Eye (tissue), 1 donor: ENCODE measurements at regions not wholly inside any gene's neighbourhood (a gene's known extent, or its start where the extent isn't known, plus 50 kb on each side); places are given as distances from the start of the nearest gene placed in this dataset.
"Not testable (repeated sequence)": the region's sequence is repeated elsewhere in the genome, so short reads cannot be mapped to it uniquely, and the experiment has no call there.

Experiments
- DNase-seq: peaks from one replicate; pipeline ENCODE4 v3.0.0-alpha.2; 2015

DNA sequence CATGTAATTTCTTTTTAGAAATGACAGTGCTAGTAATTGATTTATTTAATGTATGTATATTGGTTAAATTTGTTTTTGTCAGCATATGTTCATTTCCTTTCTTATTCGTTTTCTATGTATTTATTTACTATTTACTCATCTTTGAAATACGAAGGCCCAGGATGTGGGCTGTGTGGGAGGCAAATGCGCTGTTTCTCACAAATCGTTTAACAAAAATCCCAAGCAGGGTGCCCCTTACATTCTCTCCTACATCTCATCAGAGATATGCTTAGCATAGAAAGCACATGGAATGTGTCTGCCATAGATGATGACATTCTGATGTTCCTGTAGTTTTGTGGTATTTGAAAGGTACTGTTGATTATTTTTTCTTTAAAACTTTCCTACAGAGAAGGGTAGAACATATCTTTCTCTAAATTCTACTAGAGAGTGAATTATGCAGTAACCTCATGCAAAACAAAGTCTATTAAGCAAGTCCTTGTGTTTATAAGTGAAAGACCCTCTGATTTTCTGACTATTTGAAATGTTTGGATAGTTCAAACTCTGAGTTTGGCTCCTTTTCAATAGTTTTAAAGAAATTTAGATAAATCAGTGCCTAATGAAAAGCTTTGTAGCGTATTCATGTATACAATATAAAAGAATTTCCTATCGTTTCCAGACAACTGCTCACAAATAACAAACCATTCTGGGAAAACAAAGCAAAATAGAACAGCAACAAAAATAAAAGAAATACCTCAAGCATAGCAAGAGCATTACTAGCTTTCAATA is 111.1 kb upstream of the VGLL3 start:
- DNase-seq: no peak

DNA sequence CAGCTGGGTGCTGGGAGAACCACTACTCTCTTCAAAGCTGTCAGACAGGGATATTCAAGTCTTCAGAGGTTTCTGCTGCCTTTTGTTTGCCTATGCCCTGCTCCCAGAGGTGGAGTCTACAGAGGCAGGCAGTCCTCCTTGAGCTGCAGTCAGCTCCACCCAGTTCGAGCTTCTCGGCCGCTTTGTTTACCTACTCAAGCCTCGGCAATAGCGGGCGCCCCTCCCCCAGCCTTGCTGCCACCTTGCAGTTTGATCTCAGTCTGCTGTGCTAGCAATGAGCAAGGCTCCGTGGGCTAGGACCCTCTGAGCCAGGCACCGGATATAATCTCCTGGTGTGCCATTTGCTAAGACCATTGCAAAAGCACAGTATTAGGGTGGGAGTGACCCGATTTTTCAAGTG is 106.8 kb upstream of the VGLL3 start:
- not testable (repeated sequence) for DNase-seq

DNA sequence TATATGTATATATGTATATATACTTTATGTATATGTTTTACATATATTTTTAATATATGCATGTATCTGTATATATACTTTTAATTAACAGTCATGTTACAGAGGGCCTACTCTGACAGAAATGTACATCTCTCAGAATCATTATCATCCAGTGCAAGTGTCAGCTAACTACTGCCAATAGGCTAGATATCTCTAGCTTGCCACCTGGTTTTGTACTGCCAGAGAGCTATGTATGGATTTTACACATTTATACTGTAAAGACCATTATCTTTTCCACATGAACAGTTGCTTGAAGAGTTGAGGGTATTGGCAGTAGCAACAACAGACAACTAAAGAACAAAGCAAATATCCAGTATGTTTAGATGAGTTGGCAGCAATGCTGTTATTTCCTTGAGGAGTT is 99.7 kb upstream of the VGLL3 start:
- DNase-seq: peak; percentile 38

DNA sequence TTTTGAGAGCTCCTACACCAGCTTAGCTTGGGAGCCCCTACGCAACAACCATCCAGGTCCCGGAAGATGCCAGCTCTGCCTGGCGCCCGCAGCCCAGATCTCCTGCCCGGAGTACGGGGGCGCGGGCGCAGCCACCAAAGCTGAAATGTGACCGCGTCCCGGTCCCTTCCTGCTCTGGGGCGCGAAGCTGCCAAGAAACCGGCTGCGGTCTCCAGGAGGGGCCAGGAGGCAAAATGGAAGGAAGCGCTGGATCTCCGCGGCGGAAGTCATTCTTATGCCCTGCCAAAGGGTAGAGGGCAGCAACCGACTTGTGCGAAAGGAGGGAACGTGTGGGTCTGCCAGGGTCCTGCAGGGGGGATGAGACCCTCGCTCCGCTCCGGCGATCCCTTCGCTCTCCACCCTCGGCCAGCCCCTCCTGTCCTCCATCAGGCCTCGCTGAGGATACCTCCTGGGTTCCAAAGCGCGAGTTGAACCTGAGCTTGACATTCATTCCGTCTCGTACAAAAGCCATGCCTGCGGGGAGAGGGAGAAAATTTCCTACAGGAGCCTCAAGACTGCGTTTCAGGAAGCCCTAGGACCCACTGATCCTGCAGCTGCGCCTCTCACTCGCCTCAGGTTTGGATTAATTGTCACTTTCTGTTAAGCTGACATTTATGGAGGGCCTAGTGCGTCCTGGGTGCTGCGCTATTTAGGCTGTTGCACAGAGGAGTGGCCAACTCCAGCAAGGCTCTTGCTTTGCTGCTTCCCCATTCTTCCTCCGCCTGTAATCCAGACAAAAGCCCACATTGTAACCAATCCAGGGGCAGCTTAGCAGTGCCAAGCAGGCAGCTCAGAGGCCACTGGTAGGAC is 98.3 kb upstream of the VGLL3 start:
- peak; percentile 89 for DNase-seq

DNA sequence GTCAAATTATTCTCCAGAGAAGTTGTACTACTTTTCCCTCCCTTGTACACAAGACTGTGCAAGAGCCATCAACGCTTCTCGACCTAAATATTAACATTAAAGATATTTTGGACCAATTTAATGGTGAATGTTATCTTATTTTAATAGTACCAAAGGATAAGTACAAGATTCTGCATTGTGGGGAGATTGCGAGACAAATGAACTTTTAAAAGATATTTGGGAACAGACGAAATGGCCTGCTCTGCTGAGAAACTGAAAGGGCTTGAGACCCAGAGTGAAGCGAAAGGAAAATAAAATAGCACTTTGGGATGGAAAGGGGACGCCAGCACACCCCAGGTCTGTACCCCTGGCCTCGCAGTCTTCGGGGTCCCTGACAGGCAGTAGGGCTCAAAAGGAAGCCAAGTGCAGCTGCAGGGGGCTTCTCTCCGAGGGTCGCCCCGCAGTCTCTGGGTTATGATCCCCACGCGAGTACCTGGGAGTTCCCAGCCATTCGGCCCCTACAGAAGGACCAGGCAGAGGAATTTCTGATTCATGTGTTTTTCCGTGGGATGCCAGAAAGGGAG is 97.6 kb upstream of the VGLL3 start:
- DNase-seq: no peak

DNA sequence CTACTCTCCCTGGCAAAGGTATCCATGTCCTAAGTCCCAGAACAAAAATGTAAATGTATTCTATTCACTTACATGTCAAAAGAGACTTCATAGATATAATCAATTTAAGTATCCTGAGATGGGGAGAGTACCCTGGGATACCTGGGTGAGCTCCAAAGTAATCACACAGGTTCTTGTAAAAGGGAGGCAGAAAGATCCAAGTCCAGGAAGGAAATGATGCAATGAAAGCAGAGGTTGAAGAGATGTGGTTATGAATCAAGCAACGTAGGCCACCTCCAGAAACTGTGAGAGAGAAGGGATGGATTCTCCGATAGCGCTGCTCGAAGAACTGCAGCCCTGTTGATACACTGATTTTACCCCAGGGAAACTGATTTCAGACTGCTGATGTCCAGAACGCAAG is 93.9 kb upstream of the VGLL3 start:
- DNase-seq: no peak

DNA sequence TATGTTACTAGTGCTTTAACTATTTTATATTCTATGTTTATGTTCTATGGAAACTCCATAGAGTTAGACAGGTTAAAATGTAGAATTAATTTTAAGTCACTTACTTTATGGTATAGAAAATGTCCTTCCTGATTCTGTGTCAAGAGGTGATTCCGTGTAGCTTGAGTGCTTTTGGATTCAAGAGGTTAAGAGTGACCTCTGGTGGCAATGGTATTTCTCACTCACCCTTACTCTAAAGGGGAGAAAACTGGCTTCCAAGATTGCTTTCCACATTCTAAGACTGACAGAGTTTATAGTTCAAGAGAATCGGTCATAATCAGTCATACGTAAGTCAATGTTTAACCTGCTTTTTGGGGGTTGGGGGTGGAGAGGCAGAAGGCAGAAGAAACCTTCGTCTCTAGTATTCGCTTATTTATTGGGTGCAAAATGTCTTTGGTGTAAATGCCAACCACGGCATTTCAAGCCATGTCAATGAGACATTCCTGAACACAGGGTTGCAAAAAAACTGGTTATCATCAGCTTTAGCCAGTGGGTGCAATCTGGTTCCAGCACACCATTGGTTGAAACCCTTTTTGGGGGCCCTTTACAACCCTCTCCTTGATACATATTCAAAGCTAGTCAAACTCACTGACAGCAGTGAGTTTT is 92.0 kb upstream of the VGLL3 start:
- peak; percentile 86 for DNase-seq

DNA sequence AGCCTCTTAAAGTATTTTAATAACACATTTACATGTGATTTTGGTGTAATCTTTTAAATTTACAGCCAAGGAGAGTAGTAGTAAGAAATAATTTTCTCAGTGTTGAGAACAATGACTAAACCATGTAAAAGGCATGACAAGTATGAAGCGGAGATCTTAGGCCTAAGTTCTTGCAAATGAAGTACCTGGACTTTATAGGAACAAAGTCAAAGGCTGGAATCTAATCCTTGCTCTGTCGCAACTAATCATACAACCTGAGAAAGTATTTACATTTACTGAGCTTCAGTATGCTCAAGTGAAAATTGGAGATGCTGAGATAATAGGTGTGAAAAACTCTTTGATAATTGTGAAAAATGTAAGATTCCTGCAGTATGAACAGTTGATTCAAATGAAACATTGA is 86.4 kb upstream of the VGLL3 start:
- no peak for DNase-seq

DNA sequence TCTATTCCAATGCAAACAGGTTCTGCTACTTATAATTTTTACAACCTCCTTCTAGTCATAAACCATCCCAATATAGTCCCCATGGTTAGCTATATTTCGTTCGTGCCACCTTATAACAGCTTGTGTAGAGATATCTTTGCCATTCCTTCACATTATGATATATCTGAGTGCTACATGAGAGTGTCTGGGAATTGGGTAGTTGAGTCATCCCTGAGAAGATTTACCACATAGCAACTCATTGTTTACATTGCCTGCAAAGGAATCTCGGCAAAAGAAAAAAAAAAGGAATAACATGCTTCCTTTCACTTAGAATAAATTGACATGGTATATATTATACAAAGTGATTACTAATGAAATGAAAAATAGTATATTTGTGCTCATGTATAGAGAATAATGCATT is 86.0 kb upstream of the VGLL3 start:
- no peak for DNase-seq

DNA sequence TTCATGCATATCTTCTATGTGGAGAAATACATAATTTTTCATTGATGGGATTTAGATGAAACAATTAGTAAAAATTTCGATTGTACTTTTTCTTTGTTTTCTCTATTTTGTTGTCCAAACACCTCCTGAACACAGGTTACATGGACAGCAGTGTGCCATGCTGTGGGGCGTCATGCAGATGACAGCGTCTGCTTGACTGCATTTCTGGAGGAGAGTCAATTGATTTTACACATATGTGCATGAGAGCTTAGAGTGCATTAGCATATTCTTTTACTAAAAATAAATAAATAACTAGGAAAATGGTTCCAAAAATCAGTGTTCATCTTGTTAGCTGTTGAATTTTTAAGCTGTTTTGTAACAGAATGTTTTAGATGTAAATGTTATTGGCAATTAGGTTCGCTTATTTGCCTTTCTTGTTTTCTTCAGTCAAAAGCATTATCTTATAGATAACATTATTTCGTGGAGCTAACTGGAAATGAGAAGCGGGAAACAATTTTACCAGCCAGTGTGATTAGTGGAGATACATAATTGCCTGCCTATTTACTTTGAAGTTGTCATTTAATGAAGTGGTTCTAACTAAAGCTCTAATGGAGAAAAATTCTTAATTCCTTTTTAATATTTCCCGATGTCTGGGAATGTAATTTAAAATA is 82.7 kb upstream of the VGLL3 start:
- peak; percentile 52 for DNase-seq

DNA sequence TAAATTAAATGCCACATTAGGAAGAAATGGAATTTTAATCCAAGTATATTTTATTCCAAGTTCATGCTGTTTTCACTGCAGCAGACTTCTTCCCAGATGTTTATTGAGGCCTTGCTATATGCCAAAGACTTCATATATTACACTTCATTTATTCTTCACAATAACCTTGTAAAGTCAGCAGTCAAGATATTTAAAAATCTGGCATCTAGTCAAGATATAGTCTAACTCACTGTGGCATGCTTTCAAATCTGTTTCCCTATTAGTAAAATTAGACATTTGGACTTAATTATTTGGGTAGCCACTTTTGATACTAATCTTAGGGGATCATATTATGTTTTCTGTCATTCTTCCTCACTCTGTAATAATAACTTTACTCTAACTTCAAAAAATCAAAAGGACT is 81.5 kb upstream of the VGLL3 start:
- DNase-seq: no peak

DNA sequence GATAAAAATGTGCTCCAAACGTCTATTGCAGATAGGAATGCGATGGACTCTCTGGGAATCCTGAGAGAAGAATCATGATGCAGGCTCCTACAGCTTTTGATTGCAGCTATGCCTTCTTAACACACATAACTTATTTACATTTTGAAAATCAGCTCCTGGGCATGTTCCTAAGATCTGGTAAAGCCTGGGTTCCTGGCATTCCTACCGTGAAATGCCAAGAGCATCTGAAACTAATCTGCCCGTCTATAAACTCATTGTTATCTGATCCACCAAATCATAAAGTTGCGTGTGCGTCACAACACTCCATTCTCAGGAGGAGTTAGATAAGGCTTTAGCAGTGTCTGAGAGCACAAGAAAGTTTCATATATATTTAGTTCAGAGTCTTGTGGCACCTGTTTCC is 79.0 kb upstream of the VGLL3 start:
- no peak for DNase-seq

DNA sequence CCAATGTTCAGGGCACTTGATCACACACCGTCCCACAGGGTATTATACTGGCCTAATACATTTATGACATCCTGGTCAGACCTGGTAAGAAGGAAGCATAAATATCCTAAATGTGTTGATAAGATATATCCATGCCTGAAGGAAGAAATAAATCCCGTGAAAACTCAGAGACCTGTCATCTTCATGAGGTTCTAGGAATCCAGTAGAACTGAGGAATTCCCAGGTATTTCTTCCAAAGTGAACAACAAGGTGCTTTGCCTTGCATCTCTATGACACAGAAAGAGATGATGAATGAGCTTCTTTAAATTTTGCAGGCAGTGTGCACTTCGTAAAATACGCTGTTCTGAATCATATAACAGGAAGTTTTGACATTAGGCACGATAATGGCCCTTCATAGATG is 78.1 kb upstream of the VGLL3 start:
- DNase-seq: no peak

DNA sequence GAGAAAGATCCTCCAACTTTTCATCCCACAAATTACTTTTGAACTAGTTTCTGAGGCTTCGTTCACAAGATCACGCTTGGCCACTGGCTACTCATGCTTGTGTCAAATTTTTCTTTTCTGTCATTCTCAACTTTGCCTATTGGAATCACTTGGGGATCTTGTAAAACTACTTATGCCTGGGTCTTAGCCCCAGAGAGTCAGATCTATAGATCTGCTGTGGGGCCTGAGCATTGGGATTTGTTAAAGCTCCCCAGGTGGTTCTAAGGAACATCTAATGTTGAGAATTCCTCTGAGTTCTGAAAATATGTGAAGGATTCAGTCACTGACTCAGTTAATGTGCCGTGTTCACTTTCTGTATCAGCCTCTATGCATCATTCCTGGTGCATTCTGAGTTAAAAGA is 71.7 kb upstream of the VGLL3 start:
- no peak for DNase-seq

DNA sequence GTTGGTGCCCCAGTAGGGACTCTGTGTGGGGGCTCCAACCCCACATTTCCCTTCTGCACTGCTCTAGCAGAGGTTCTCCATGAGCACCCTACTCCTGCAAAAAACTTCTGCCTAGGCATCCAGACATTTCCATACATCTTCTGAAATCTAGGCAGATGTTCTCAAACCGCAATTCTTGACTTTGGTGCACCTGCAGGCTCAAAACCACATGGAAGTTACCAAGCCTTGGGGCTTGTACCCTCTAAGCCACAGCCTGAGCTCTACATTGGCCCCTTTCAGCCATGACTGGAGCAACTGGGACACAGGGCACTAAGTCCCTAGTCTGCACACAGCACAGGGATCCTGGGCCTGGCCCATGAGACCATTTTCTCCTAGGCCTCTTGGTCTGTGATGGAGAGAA is 66.5 kb upstream of the VGLL3 start:
- DNase-seq: no peak

DNA sequence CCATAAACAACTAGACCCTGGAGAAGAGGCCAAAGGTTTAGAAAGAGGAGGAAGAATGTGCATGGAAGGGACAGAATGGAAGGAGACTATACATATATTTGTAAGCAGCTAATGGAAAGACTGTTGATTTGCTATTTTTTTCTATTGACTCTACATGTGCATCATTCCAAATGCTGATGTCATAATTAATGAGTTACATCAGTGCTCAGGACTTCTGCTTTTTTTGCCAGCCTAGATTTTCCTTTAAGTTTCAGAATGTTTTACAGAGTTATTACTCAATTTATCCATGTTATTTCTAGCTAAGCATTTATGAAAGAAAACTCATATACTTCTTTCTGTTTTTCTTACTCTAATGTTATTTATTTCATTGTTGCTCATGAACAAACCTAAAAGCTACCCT is 62.6 kb upstream of the VGLL3 start:
- DNase-seq: no peak

DNA sequence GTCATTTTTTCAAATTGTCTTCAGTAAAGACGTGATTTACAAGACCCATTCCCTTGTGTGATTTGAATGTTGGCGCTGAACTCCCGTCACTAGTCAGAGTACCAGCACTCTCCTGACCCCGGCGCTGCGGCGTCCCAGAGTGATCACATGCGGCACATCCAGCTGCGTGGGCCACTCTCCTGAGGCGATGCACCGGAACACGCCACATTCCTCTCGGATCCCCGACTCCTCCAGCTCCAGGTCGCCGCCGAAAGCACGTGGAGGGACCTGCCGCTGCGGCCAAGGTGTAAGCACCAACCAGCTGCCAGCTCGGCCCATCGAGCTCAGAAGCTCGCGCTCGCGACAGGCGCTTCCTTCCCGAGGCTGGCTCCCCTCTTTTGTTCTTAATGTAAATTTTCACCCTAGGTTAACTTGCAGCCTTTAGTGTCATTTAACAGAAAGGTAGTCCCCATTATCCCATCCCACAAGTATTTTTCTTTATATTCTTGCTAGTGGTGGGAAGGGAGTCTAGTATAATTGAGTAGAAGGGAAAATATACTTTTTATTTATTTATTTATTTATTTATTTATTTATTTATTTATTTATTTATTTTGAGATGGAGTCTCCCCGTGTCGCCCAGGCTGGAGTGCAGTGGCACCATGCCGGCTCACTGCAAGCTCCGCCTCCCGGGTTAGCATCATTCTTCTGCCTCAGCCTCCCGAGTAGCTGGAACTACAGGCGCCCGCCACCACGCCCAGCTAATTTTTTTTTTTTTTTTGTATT is 61.7 kb upstream of the VGLL3 start:
- DNase-seq: no peak

DNA sequence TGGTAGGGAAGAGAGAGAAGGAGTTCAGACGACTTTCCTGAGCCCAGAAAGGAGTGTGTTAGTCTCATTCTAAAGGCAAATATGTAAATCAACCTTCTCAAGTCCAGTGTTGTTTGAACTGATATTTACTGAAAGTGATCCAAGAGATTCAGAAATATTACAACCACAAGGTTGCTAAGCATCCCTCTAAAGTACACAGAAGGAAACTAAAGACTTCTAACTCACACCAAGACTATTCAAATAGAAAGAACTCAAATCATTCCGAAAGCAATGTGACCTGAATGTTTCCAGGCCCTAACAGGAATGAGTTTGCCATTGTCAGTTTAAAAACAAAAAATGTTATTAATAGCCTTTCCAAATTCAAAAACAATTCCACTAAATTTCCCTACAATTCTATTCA is 56.9 kb upstream of the VGLL3 start:
- no peak for DNase-seq

DNA sequence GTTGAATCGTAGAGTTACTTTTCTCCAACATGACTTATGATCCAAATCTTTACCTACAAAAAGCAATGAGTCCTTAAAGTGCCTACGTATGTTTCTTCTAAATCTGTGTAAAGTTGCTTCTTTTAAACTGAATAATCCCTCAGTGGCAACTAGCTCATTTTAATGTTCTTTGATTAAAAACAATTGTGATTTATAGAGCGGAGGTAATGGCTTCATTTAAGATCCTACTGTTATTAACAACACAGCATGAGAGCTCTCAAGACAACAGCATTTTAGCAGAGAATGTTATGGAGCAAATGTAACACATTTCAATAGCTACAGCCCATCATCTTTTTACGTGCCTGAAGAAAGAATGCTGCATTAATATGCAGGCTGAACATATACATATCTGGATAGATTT is 55.3 kb upstream of the VGLL3 start:
- DNase-seq: no peak

DNA sequence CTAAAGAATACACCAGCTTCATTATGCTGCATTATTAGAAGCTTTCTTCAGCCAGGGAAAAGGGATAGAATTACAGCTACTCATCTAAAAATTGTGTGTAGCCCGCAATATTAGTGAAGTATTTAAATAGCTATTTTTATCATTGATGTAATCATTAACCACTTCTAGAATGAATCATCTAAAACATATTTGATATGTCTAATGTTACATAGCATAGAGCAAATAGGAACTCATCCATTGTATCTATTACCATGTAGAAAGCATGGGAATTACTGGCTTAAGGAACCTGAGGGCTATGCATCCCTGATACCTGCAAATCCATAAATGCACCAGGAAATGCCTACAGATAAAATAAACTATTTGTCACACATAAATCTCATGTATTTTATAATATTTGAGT is 54.5 kb upstream of the VGLL3 start:
- DNase-seq: no peak

DNA sequence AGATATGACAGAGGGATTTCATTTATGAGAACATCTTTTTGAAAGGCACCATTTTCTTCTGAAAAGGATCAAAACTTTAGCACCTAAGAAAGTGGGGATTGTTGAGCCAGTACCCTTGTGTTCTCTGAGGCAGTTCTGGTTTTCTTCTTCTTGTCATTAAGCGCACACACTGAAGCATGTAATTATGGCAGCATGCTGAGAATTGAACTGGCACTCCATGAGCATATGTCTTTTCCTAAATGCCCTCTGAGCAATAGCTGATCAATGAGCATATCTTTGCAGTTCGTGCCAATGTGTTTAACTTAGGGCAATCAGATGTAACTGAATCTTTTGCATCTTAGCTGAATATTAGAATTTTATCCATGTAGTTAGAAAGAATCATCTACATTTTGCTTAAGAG is 53.9 kb upstream of the VGLL3 start:
- peak; percentile 21 for DNase-seq

DNA sequence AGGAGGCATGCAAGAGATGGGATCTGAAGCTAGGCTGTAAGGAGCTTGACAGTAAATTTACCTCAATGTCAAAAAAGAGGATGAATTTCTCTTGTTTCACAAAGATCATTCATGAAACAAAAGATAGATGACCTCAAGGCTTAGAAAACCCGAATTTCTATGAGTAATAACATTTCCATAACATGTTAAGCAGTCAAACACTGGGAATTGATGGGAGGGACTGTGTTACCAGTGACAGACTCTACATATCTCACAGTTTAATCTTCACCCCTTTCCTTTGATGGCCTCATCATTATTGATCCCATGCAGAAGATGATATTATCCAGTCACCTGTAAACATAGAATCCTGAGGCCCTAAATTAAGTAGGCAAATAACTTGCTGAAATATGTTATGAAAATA is 53.5 kb upstream of the VGLL3 start:
- DNase-seq: no peak
